HG03571 (cell line): ENCODE measurements at regions not wholly inside any gene's neighbourhood (a gene's known extent, or its start where the extent isn't known, plus 50 kb on each side); places are given as distances from the start of the nearest gene placed in this dataset.

ENCODE experiments used
- ATAC-seq: cut with Tn5 transposase; IDR thresholded peaks from one replicate; pipeline ENCODE4 v1.9.1; 2021; ENCODE audit not compliant: unreplicated experiment

- ATAC-seq, result no peak
These were observed 53.9 kb upstream of the ESR1 start for GRCh38 chr6:151753581-151753980.

GRCh38 chr6:151757506-151757955, 50.0 kb upstream of the ESR1 start:
- peak; percentile 96 for ATAC-seq
